ENCODE measurements at regions not wholly inside any gene's neighbourhood (a gene's known extent, or its start where the extent isn't known, plus 50 kb on each side); places are given as distances from the start of the nearest gene placed in this dataset.

DNA sequence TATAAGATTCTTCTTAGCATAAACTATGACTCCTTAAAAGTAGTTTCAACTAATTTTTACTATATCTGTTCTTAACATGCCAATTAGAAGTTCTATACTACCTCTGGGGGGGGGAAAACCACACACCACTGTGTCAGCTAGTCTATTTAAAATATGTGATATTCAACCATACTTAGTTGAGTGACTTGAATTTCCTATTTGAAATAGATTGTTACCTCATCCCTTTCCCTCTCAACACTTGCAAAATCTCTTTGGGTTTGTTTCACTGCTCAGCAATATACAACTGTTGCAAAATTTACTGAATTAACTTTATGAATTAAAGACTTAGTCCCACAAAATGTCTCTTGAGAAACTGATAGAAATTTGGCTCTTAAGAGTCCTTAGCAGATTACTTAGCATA is 151.1 kb upstream of the POU5F2 start:
- TF ChIP-seq POLR2A (IDR thresholded peaks at IDR 0.05; ENCODE audit: low read length), result no peak
- no peak for TF ChIP-seq GATA1 (IDR thresholded peaks at IDR 0.05; ENCODE audit: low read depth, low read length)
